KOPT-K1 (cell line): ENCODE measurements at regions not wholly inside any gene's neighbourhood (a gene's known extent, or its start where the extent isn't known, plus 50 kb on each side); places are given as distances from the start of the nearest gene placed in this dataset.

Experiments
- H3K27ac ChIP-seq: fragments of 200-600 bp; sonication (generic); 2 replicates; pipeline ENCODE4 v1.5.1; 2016; ENCODE audit warnings: antibody characterized with exemption, mild to moderate bottlenecking, low read depth, low read length; ENCODE audit not compliant: poor library complexity, severe bottlenecking
- H3K36me3 ChIP-seq: fragments of 200-600 bp; sonication (generic); 2 replicates; pipeline ENCODE4 v1.5.1; 2017; ENCODE audit warnings: antibody characterized with exemption, mild to moderate bottlenecking, low read length, moderate library complexity; ENCODE audit not compliant: insufficient read depth
- H3K9me3 ChIP-seq: fragments of 200-600 bp; sonication (generic); 2 replicates; pipeline ENCODE4 v1.5.1; 2017; ENCODE audit warnings: antibody characterized with exemption, low read length, mild to moderate bottlenecking; ENCODE audit not compliant: insufficient read depth, poor library complexity, severe bottlenecking

DNA sequence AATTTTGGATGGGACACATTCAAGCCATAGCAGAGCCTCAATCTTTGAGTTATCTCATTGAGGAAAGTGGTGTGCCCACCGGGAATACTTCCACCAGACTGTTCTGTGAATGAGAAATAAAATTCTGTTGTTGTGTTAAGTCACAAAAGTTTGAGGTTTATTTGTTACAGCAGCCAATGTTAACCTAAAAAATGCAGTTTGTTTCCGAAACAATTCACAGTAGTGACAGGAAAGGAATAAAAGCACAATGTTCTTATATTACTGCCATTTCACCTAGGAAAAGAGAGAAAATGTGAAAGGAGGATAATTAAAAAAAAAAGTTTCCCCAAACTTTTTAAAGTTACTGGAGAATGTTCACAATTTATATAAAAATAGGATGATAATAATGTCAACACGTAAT is 344.6 kb downstream of the CD83 start:
- H3K9me3 ChIP-seq, result peaks cover 64% of the 10 kb centered on the region
- H3K27ac ChIP-seq, result no peak overlapping the region
- 0 out of 2 replicates have a peak, but pooled peaks cover 4% of the 10 kb centered on the region for H3K36me3 ChIP-seq

- H3K27ac ChIP-seq, result no peak overlapping the region
- H3K36me3 ChIP-seq, result 0 out of 2 replicates have a peak, but pooled peaks cover 4% of the 10 kb centered on the region
- H3K9me3 ChIP-seq, result peaks cover 64% of the 10 kb centered on the region
Observed at GRCh38 chr6:14462566-14462965, 345.0 kb downstream of the CD83 start.

- Histone ChIP-seq H3K27ac (no peak overlapping the region), H3K9me3 (peaks cover 64% of the 10 kb centered on the region)
Observed at GRCh38 chr6:14463110-14463509, 345.5 kb downstream of the CD83 start.

DNA sequence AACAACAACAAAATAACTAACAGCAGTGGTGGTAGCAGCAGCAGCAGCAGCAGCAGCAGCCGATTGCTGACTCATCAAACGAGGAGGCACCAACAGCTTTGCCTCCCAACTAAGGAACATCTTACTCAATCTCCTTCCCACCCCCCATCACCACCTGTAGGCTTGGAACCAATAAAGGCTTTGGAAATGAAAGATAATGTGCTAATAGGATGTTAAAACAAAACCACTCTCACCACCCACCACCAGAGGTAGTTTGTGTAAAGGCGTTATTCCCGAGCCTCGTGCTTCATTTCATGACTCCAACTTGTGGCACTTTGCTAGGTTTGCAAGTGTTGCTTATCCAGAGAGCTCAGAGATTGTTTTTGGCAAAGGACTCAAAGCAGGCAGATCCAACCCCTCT is 346.5 kb downstream of the CD83 start:
- Histone ChIP-seq H3K27ac (peak overlapping the region; percentile 10), H3K9me3 (peaks cover 73% of the 10 kb centered on the region)

More at GRCh38 chr6:14463110-14463509, 345.5 kb downstream of the CD83 start:
- H3K36me3 ChIP-seq, result 0 out of 2 replicates have a peak, but pooled peaks cover 4% of the 10 kb centered on the region

DNA sequence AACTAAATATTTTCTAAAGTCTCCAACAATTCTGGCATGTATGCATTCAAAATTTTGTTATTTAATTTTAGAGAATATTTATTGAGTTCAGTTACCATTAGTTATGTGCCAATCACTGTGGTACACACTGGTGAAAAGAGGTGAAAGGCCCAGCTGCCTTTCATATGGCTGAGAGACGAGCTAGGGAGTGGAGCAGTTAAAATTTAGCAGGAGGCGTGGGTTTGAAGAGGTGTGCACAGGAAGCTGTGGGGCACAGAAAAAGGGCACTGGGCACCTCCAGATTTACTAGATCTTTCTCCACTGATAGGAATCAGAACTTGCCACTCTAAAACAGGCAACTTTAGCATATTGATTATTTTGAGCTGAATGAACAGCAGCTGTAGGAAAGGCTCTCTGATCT is 347.1 kb downstream of the CD83 start:
- 0 out of 2 replicates have a peak, but pooled peaks cover 4% of the 10 kb centered on the region for H3K36me3 ChIP-seq
- peak overlapping the region; percentile 10 for H3K27ac ChIP-seq
- H3K9me3 ChIP-seq, result peaks cover 74% of the 10 kb centered on the region

More for the DNA sequence above, 346.5 kb downstream of the CD83 start:
- 0 out of 2 replicates have a peak, but pooled peaks cover 4% of the 10 kb centered on the region for H3K36me3 ChIP-seq

DNA sequence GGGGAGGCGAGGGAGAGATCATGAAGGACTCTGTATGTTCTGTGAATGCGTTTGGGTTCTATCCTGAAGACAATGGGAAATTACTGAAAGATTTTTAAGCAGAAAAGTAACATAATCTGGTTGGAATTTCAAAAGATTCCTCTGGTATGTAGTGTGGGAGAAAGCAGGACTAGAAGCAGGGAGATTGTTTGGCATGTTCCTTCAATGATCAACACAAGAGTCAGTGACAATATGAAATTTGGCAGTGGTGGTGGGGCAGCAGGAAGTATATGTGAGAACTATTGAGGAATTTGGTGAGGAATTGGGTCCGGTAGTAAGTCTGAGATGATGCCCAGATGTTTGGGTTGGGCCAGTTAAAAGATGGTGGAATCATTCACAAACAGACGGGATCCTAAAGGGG is 348.7 kb downstream of the CD83 start:
- peak overlapping the region; percentile 0 for H3K27ac ChIP-seq
- H3K9me3 ChIP-seq, result peaks cover 74% of the 10 kb centered on the region

DNA sequence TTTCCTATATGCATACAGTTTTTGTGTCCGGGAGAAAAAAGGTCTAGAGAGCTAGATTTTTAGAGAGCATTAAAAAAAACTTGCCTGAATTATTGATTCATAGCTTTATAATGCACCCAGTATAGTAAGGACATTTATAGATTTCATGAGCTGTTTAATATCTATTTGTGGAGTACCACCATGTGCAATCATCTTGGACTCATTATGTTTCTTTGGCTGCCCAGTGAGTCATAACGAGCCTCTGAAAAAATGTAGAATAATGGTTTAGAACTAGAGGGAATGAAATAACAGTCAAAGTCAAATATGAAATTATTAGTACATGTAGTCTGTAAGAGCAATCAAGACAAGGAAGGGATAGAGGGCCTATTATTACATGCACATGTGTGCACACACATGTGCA is 350.0 kb downstream of the CD83 start:
- peaks cover 74% of the 10 kb centered on the region for H3K9me3 ChIP-seq
- peak overlapping the region; percentile 3 for H3K27ac ChIP-seq
- no peaks in the 10 kb centered on the region for H3K36me3 ChIP-seq

More for the DNA sequence above, 348.7 kb downstream of the CD83 start:
- 0 out of 2 replicates have a peak, but pooled peaks cover 4% of the 10 kb centered on the region for H3K36me3 ChIP-seq

- no peak overlapping the region for H3K27ac ChIP-seq
- H3K36me3 ChIP-seq, result no peaks in the 10 kb centered on the region
- peaks cover 72% of the 10 kb centered on the region for H3K9me3 ChIP-seq
Observed at GRCh38 chr6:14468647-14469321, 351.2 kb downstream of the CD83 start.

DNA sequence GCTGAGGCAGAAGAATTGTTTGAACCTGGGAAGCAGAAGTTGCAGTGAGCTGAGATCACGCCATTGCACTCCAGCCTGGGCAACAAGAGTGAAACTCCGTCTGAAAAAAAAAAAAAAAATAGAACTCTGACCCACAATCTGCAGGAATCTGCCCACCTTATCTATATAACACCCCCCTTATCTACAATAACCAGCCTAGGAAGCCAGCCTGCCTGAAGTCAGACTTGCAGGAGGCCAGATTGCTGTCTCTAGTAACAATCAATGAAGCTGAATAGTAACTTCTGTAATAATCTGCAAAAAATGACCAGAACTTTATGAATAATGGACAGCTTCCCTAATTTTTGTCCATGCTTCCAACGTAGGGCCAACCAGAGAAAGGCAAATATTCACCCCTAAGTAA is 352.5 kb downstream of the CD83 start:
- no peak overlapping the region for H3K27ac ChIP-seq
- H3K9me3 ChIP-seq, result peaks cover 61% of the 10 kb centered on the region
- H3K36me3 ChIP-seq, result no peaks in the 10 kb centered on the region

GRCh38 chr6:14470671-14471070 is 353.1 kb downstream of the CD83 start:
- H3K36me3 ChIP-seq, result no peaks in the 10 kb centered on the region
- H3K9me3 ChIP-seq, result peaks cover 55% of the 10 kb centered on the region
- H3K27ac ChIP-seq, result no peak overlapping the region

- Histone ChIP-seq H3K9me3 (peaks cover 43% of the 10 kb centered on the region), H3K36me3 (no peaks in the 10 kb centered on the region), H3K27ac (no peak overlapping the region)
Observed at GRCh38 chr6:14472255-14472985, 354.8 kb downstream of the CD83 start.

- peaks cover 43% of the 10 kb centered on the region for H3K9me3 ChIP-seq
- no peaks in the 10 kb centered on the region for H3K36me3 ChIP-seq
- no peak overlapping the region for H3K27ac ChIP-seq
Observed at GRCh38 chr6:14472986-14473337, 355.4 kb downstream of the CD83 start.

- no peaks in the 10 kb centered on the region for H3K36me3 ChIP-seq
- peak overlapping the region; percentile 2 for H3K27ac ChIP-seq
Observed at GRCh38 chr6:14474816-14475215, 357.2 kb downstream of the CD83 start.

GRCh38 chr6:14475306-14475705 is 357.7 kb downstream of the CD83 start:
- Histone ChIP-seq H3K36me3 (no peaks in the 10 kb centered on the region), H3K9me3 (peaks cover 32% of the 10 kb centered on the region), H3K27ac (no peak overlapping the region)

More at GRCh38 chr6:14474816-14475215, 357.2 kb downstream of the CD83 start:
- peaks cover 32% of the 10 kb centered on the region for H3K9me3 ChIP-seq

DNA sequence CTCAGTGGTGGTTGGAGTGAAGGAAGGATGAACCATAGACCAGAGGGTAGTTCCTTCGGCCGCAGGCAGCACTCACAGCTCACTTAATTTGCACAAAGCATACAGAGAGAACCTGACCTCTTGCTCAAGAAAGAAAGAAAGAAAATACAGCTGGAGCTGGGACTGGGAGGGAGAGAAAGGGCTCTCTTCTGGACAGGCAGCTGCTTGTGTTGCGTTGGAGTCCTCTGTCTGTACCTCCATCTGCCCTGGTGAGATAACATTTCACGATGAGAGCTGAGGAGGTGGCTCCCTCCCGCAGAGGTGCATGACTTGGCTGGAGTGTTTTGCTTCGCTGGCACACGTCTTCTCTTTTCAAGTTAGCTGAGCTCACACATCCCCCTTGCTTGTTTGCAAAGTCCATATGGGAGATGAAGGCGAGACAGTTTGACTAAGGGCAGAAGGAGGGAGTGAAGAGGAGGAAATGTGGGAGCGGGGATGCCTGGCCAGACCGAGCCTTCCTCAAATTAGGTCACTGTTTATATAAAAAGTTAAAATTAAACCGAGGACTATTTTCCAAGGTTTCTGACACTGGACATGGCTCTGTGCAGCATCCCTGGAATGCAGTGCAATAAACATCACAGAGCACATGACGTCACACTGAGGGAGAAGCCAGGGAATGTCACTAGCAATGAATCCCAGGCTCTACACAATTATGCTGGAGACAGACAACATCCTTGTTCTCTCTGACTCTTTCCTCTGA is 359.4 kb downstream of the CD83 start:
- no peaks in the 10 kb centered on the region for H3K36me3 ChIP-seq

More for the DNA sequence above, 359.4 kb downstream of the CD83 start:
- H3K9me3 ChIP-seq, result peaks cover 20% of the 10 kb centered on the region
- no peak overlapping the region for H3K27ac ChIP-seq
